GM10248 (cell line): ENCODE measurements at regions not wholly inside any gene's neighbourhood (a gene's known extent, or its start where the extent isn't known, plus 50 kb on each side); places are given as distances from the start of the nearest gene placed in this dataset.

Experiments used
- CTCF ChIA-PET: fragments of 300-600 bp; sonication (Branson Sonifier 250); formaldehyde crosslinking; extraction: SDS; loops from one replicate; lab custom pipeline; 2021; ENCODE audit warnings: antibody characterized with exemption; lab: Yijun Ruan, JAX
- POLR2A ChIA-PET: fragments of 350-650 bp; sonication (Branson Sonifier 250); formaldehyde crosslinking; extraction: SDS; loops from one replicate; lab custom pipeline; 2020; ENCODE audit warnings: antibody characterized with exemption; lab: Yijun Ruan, JAX
- DNase-seq: peaks from one replicate; pipeline ENCODE4 v3.0.0; 2012; ENCODE audit errors: extremely low spot score
- TF ChIP-seq, protein P1 (sequence below): IDR thresholded peaks from 2 replicates; pipeline ENCODE4 v1.5.1; 2012; ENCODE audit warnings: mild to moderate bottlenecking, low read depth; ENCODE audit errors: extremely low read depth, missing control alignments, control extremely low read depth

DNA sequence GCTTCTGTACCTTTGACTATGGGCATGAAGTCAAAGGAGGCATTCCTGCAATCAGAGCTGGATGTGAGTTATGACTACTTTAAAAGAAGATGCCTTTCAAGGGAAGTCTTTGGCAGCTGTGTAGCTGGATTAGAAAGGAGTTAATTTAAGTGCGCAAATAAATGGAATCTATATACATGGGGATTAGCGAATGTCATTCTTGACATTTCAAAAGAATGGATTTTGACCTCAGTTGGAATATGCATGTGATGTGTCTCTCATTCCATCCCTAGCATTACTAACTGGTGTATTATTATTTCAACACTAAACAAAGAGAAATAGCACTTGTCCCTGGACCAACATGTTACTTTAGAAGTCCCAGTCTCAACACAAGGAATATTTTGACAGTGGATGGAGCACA, 359.6 kb upstream of the SLC24A2 start:
- ChIA-PET POLR2A (no interaction called here), CTCF (no interaction called here)
- TF ChIP-seq, protein P1, sequence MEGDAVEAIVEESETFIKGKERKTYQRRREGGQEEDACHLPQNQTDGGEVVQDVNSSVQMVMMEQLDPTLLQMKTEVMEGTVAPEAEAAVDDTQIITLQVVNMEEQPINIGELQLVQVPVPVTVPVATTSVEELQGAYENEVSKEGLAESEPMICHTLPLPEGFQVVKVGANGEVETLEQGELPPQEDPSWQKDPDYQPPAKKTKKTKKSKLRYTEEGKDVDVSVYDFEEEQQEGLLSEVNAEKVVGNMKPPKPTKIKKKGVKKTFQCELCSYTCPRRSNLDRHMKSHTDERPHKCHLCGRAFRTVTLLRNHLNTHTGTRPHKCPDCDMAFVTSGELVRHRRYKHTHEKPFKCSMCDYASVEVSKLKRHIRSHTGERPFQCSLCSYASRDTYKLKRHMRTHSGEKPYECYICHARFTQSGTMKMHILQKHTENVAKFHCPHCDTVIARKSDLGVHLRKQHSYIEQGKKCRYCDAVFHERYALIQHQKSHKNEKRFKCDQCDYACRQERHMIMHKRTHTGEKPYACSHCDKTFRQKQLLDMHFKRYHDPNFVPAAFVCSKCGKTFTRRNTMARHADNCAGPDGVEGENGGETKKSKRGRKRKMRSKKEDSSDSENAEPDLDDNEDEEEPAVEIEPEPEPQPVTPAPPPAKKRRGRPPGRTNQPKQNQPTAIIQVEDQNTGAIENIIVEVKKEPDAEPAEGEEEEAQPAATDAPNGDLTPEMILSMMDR, result no peak
- no peak for DNase-seq

- CTCF ChIA-PET, result interaction anchor here (1.2 kb wide), 1 partner anchor 22 kb away, joined by 3 read pairs; no protein-coding TSS in a partner anchor
- POLR2A ChIA-PET, result no interaction called here
- DNase-seq, result no peak
- TF ChIP-seq, protein P1, result no peak
Measured at GRCh38 chr9:20144197-20144596, 355.4 kb upstream of the SLC24A2 start.

DNA sequence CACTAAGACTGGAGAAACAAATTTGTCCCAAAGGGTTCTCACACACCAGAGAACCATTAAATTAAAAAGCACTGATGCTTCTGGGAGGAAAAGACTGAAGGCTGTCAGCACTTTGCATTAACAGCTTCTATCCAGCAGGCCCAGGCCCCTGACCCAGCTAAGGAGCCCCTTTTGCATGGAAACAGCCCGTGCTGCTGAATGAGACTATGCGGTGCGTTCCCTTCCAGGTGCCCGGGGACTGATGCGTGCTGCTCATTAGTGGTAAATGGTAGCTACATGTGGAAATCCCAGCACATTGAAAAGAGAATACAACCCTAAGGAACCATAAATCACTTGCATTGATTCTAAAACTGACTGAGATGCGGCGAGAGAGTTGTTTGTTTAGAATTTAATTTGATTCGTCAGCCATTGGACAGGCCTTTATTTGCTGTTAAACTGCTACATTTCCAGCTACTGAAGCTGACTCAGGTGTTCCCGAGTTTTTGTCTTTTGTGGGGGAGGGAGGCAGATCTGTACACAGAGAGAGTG, 351.0 kb upstream of the SLC24A2 start:
- ChIA-PET CTCF (interaction anchor here (1.4 kb wide), 1 partner anchor 17 kb away, joined by 3 read pairs; no protein-coding TSS in a partner anchor), POLR2A (no interaction called here)
- DNase-seq, result no peak
- TF ChIP-seq, protein P1, result no peak

GRCh38 chr9:20138841-20139240, 350.0 kb upstream of the SLC24A2 start:
- no peak for DNase-seq
- CTCF ChIA-PET, result interaction anchor here (1.2 to 1.7 kb wide), 2 partner anchors 17 to 50 kb away, joined by 3 to 5 read pairs; no protein-coding TSS in a partner anchor
- TF ChIP-seq, protein P1, result no peak
- POLR2A ChIA-PET, result no interaction called here

DNA sequence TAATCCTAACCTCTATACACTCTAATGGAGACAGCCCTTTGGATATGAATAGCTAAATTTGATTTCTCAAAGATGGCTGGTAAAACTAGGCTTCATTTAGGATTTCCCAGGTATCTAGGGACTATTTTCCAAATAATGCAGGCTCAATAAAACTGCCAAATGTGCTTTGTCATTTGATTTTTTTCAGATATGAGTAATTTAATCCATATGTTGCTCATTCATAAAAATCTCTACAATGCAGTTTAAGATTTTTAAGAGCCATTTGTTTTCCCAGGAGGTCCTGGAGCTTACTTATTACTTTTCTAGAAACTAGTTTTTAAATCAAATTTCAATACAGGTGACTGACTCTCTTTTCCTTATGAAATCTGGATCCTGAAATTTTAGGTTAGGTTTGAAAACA, 349.3 kb upstream of the SLC24A2 start:
- DNase-seq, result no peak
- ChIA-PET POLR2A (no interaction called here), CTCF (interaction anchor here (1.2 to 1.7 kb wide), 2 partner anchors 16 to 51 kb away, joined by 3 to 5 read pairs; no protein-coding TSS in a partner anchor)
- TF ChIP-seq, protein P1, result no peak

DNA sequence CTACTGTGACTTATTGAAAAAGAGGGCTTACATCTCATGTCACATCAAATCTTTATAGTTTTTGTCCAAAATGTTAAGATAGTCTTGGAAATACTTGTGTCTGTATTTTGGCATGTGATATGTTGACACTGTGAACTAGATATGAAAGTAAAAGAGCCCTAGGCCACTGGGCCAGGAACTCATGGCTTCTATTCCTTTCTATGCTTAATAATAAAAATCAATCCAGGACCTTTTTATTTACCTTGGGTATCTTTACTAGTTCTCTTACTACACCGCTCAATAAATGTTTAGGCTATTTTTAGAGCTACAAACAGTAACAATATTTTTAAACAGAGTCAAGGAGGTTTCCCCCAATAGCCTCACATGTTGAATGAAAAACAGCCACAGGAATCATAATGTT, 348.6 kb upstream of the SLC24A2 start:
- DNase-seq, result no peak
- TF ChIP-seq, protein P1, result no peak
- CTCF ChIA-PET, result interaction anchor here (1.7 kb wide), 1 partner anchor 52 kb away, joined by 5 read pairs; no protein-coding TSS in a partner anchor
- POLR2A ChIA-PET, result no interaction called here
